ENCODE measurements at regions not wholly inside any gene's neighbourhood (a gene's known extent, or its start where the extent isn't known, plus 50 kb on each side); places are given as distances from the start of the nearest gene placed in this dataset.
"Not testable (repeated sequence)": the region's sequence is repeated elsewhere in the genome, so short reads cannot be mapped to it uniquely, and the experiment has no call there.

- no peak for TF ChIP-seq AFF4 (CRISPR knock-in tag; IDR thresholded peaks at IDR 0.05)
- TF ChIP-seq ZNF430 (CRISPR knock-in tag; IDR thresholded peaks at IDR 0.05), result no peak
- TF ChIP-seq ATAD3A (CRISPR knock-in tag; IDR thresholded peaks at IDR 0.05), result no peak
- no peak for TF ChIP-seq ZBTB10 (CRISPR knock-in tag; IDR thresholded peaks at IDR 0.05; ENCODE audit: borderline replicate concordance)
- no peak for TF ChIP-seq BCL6 (CRISPR knock-in tag; IDR thresholded peaks at IDR 0.05)
- TF ChIP-seq E2F5 (CRISPR knock-in tag; conservative IDR thresholded peaks at IDR 0.05), result no peak
- TF ChIP-seq ZNF792 (CRISPR knock-in tag; IDR thresholded peaks at IDR 0.05), result no peak
- no peak for TF ChIP-seq HDAC1 (CRISPR knock-in tag; IDR thresholded peaks at IDR 0.05)
- TF ChIP-seq STAT6 (CRISPR knock-in tag; IDR thresholded peaks at IDR 0.05; ENCODE audit: borderline replicate concordance), result no peak
- TF ChIP-seq POGZ (CRISPR knock-in tag; IDR thresholded peaks at IDR 0.05), result no peak
Observed at GRCh38 chr11:45739866-45740265, 65.1 kb upstream of the SLC35C1 start (continued).

- H3K4me3 ChIP-seq (replicated peaks in 1 of 3; ENCODE audit: insufficient read depth in 1 of 3, low read depth in 2 of 3, low read length in 3 of 3); FAIRE-seq; intact Hi-C loops (cut with micrococcal nuclease; ENCODE audit: unreplicated experiment); H3K9ac ChIP-seq (ENCODE audit: insufficient read depth, low read depth, low read length); DNase-seq (ENCODE audit: low spot score); BruUV-seq (replicated peaks); CTCF ChIA-PET (ENCODE audit: low intra/inter-chr PET ratio, low total read pairs); POLR2A ChIA-PET; in situ Hi-C loops (cut with HindIII; ENCODE audit: extremely low pct_ligation_motif_present, low pct_unique_long_range_greater_than_20kb); H3K27ac ChIP-seq (ENCODE audit: extremely low read length, insufficient read depth, low read length); H4K20me1 ChIP-seq (ENCODE audit: insufficient read depth, low read length); H2AFZ ChIP-seq (ENCODE audit: low read length); H3K36me3 ChIP-seq (replicated peaks in 1 of 2; ENCODE audit: control insufficient read depth in 1 of 2, insufficient read depth in 2 of 2, low read length in 2 of 2); H3K9me3 ChIP-seq (ENCODE audit: low read length); H3K4me2 ChIP-seq (ENCODE audit: low read depth, low read length); H3K79me2 ChIP-seq (ENCODE audit: insufficient read depth, low read length); ATAC-seq: not testable (repeated sequence)
- peaks cover 13% of the 10 kb centered on the region for H3K4me1 ChIP-seq (ENCODE audit: insufficient read depth, low read length)
- H3K27me3 ChIP-seq (ENCODE audit: control insufficient read depth in 1 of 2, insufficient read depth in 2 of 2, low read length in 2 of 2), result peaks cover 0 to 11% of the 10 kb centered on the region in 2 experiments; a peak in 1 of 5 replicates
- 95% methylated on average over 12 of the region's 22 CpGs for WGBS (ENCODE audit: low lambda C conversion rate)
Observed at GRCh38 chr11:45739071-45739470, 65.9 kb upstream of the SLC35C1 start.
